GM19463 (cell line): ENCODE measurements at regions not wholly inside any gene's neighbourhood (a gene's known extent, or its start where the extent isn't known, plus 50 kb on each side); places are given as distances from the start of the nearest gene placed in this dataset.
"Not testable (repeated sequence)": the region's sequence is repeated elsewhere in the genome, so short reads cannot be mapped to it uniquely, and the experiment has no call there.

Source experiments
- ATAC-seq: cut with Tn5 transposase; IDR thresholded peaks from one replicate; pipeline ENCODE4 v1.9.1; 2021; ENCODE audit warnings: mild to moderate bottlenecking, moderate library complexity; ENCODE audit not compliant: unreplicated experiment

GRCh38 chr9:25094518-25094917, 548.8 kb upstream of the IZUMO3 start:
- ATAC-seq: no peak

- ATAC-seq: no peak
Observed at GRCh38 chr9:25078202-25078601, 532.5 kb upstream of the IZUMO3 start.

GRCh38 chr9:25048098-25048724, 502.5 kb upstream of the IZUMO3 start:
- ATAC-seq: no peak

- ATAC-seq: not testable (repeated sequence)
Observed at GRCh38 chr9:25045469-25045868, 499.8 kb upstream of the IZUMO3 start.

GRCh38 chr9:25029743-25030142, 484.0 kb upstream of the IZUMO3 start:
- no peak for ATAC-seq

- ATAC-seq: no peak
Observed at GRCh38 chr9:25025686-25026085, 480.0 kb upstream of the IZUMO3 start.

GRCh38 chr9:25025156-25025555, 479.5 kb upstream of the IZUMO3 start:
- ATAC-seq: no peak

GRCh38 chr9:25017779-25018178, 472.1 kb upstream of the IZUMO3 start:
- ATAC-seq: no peak

GRCh38 chr9:25010027-25010662, 464.4 kb upstream of the IZUMO3 start:
- no peak for ATAC-seq

GRCh38 chr9:25003686-25004085, 458.0 kb upstream of the IZUMO3 start:
- ATAC-seq: no peak

- no peak for ATAC-seq
Observed at GRCh38 chr9:24986331-24986730, 440.6 kb upstream of the IZUMO3 start.

- not testable (repeated sequence) for ATAC-seq
Observed at GRCh38 chr9:24970780-24971179, 425.1 kb upstream of the IZUMO3 start.

- ATAC-seq: no peak
Observed at GRCh38 chr9:24961762-24962161, 416.1 kb upstream of the IZUMO3 start.

GRCh38 chr9:24953070-24953469, 407.4 kb upstream of the IZUMO3 start:
- no peak for ATAC-seq

GRCh38 chr9:24939109-24939850, 393.6 kb upstream of the IZUMO3 start:
- no peak for ATAC-seq

- ATAC-seq: no peak
Observed at GRCh38 chr9:24936117-24936516, 390.4 kb upstream of the IZUMO3 start.

GRCh38 chr9:24932785-24933184, 387.1 kb upstream of the IZUMO3 start:
- peak; percentile 65 for ATAC-seq

GRCh38 chr9:24931894-24932293, 386.2 kb upstream of the IZUMO3 start:
- no peak for ATAC-seq

- ATAC-seq: no peak
Observed at GRCh38 chr9:24912767-24913166, 367.1 kb upstream of the IZUMO3 start.

GRCh38 chr9:24901319-24901718, 355.6 kb upstream of the IZUMO3 start:
- ATAC-seq: no peak

- no peak for ATAC-seq
Observed at GRCh38 chr9:24900179-24900578, 354.5 kb upstream of the IZUMO3 start.

GRCh38 chr9:24899463-24899862, 353.8 kb upstream of the IZUMO3 start:
- ATAC-seq: no peak
